ENCODE measurements at regions not wholly inside any gene's neighbourhood (a gene's known extent, or its start where the extent isn't known, plus 50 kb on each side); places are given as distances from the start of the nearest gene placed in this dataset.

DNA sequence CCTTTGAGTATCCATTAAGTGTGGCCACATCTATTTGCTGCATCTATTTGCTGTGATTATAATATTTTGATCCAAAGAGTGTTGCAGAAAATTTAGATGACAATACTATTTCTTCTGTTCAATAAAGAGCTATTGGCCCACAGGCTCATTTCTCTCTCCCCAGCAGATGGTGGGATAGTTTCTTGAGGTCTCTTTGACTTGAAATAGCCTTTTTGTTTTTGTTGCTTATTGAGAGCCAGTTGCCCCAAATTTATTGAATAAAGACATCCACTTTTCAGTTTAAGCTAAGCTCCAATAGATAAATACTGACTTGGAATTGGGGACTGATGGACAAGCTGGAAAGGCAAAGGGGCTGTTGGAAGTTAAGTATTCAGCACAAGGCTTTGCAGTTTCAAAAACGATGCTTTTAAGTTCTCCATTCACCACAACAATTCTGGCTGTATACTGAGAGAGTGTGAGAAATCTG lies 290.1 kb upstream of the MPDZ start:
- no peak overlapping the region for H3K27ac ChIP-seq (ENCODE audit: low read depth, low read length)
- H4K20me1 ChIP-seq (ENCODE audit: insufficient read depth, low read length) = no peaks in the 10 kb centered on the region
- H3K9me3 ChIP-seq (ENCODE audit: low read depth, low read length) = no peaks in the 10 kb centered on the region
- H3K4me3 ChIP-seq (ENCODE audit: insufficient read depth, low read length) = no peak overlapping the region
- no peaks in the 10 kb centered on the region for H3K36me3 ChIP-seq (ENCODE audit: insufficient read depth, low read length)
- no peak overlapping the region for H3K4me2 ChIP-seq (ENCODE audit: insufficient read depth, low read length)
- H3K27me3 ChIP-seq (ENCODE audit: insufficient read depth, low read length) = no peaks in the 10 kb centered on the region
- H2AFZ ChIP-seq (ENCODE audit: low read length) = no peak overlapping the region
- no peak for DNase-seq (ENCODE audit: insufficient read length, low spot score, missing footprints)
- TF ChIP-seq, protein P1, sequence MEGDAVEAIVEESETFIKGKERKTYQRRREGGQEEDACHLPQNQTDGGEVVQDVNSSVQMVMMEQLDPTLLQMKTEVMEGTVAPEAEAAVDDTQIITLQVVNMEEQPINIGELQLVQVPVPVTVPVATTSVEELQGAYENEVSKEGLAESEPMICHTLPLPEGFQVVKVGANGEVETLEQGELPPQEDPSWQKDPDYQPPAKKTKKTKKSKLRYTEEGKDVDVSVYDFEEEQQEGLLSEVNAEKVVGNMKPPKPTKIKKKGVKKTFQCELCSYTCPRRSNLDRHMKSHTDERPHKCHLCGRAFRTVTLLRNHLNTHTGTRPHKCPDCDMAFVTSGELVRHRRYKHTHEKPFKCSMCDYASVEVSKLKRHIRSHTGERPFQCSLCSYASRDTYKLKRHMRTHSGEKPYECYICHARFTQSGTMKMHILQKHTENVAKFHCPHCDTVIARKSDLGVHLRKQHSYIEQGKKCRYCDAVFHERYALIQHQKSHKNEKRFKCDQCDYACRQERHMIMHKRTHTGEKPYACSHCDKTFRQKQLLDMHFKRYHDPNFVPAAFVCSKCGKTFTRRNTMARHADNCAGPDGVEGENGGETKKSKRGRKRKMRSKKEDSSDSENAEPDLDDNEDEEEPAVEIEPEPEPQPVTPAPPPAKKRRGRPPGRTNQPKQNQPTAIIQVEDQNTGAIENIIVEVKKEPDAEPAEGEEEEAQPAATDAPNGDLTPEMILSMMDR (IDR thresholded peaks at IDR 0.05; ENCODE audit: extremely low read depth, low read depth, low read length) = no peak
- H3K79me2 ChIP-seq (ENCODE audit: insufficient read depth, low read length) = no peaks in the 10 kb centered on the region
- H3K4me1 ChIP-seq (ENCODE audit: insufficient read depth, low read length) = peaks cover 14% of the 10 kb centered on the region

DNA sequence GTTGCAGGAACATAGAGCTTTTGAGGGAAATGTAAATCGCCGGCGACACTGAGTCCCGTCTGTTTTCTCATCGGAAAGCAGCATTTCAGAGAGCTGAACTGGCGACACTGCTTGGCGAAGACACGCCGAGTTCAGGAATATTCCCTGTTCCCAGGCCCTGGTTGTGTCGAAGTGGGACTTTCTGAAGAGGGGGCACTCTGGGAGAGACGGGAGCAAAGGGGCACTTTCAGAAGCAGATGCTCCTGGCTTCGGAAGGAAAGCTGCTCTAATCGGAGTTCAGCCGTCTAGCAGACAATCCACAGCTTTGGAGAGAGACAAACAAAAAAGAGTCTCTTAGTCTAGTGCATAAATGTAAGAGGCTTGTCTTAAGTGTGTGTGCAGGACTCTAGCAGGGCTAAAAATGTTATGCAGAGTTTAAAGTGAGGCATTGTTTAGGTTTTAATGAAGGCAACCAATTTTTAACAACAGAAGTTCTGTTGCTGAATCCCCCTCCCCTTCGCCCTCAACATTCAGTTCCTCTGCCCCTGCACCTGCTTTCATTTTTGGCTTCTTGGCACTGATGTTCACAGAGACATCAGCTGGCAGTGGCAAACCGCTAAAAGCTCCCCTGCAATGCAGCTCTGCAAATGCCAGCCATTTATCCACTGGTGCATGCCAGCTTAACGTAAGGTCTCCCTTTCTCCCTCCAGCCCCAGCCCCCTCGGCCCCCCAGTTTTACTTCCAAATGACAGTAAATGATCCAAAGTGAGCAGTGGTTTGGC lies 289.5 kb upstream of the MPDZ start:
- H3K27me3 ChIP-seq (ENCODE audit: insufficient read depth, low read length) = no peaks in the 10 kb centered on the region
- H2AFZ ChIP-seq (ENCODE audit: low read length) = peak overlapping the region; percentile 76
- H4K20me1 ChIP-seq (ENCODE audit: insufficient read depth, low read length) = no peaks in the 10 kb centered on the region
- H3K4me1 ChIP-seq (ENCODE audit: insufficient read depth, low read length) = peaks cover 14% of the 10 kb centered on the region
- H3K4me2 ChIP-seq (ENCODE audit: insufficient read depth, low read length) = peak overlapping the region; percentile 83
- no peaks in the 10 kb centered on the region for H3K36me3 ChIP-seq (ENCODE audit: insufficient read depth, low read length)
- no peaks in the 10 kb centered on the region for H3K9me3 ChIP-seq (ENCODE audit: low read depth, low read length)
- TF ChIP-seq, protein P1 (IDR thresholded peaks at IDR 0.05; ENCODE audit: extremely low read depth, low read depth, low read length) = no peak
- DNase-seq (ENCODE audit: insufficient read length, low spot score, missing footprints) = peak; percentile 13
- H3K4me3 ChIP-seq (ENCODE audit: insufficient read depth, low read length) = peak overlapping the region; percentile 67
- peak overlapping the region; percentile 7 for H3K27ac ChIP-seq (ENCODE audit: low read depth, low read length)
- no peaks in the 10 kb centered on the region for H3K79me2 ChIP-seq (ENCODE audit: insufficient read depth, low read length)

DNA sequence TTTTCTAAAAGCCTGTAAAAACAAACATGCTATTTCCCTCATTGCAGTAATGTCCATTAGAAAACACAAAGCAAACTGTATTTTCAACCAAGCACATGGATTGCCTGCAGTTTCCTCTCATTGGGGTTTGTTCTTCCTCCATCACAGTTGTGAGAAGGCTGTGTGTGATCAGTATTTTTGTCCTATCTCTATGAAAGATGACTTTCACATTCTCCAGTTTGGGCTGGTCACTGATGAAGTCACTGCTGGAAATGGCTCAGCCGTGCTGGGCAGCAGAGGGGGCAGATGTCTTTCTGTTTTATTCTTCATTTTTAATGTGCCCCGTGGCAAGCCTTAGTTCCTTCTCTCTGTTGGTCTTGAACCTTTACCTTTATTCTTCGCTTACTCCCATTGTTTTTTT lies 288.9 kb upstream of the MPDZ start:
- H3K9me3 ChIP-seq (ENCODE audit: low read depth, low read length) = no peaks in the 10 kb centered on the region
- no peaks in the 10 kb centered on the region for H3K27me3 ChIP-seq (ENCODE audit: insufficient read depth, low read length)
- peak; percentile 36 for DNase-seq (ENCODE audit: insufficient read length, low spot score, missing footprints)
- TF ChIP-seq, protein P1 (IDR thresholded peaks at IDR 0.05; ENCODE audit: extremely low read depth, low read depth, low read length) = no peak
- H4K20me1 ChIP-seq (ENCODE audit: insufficient read depth, low read length) = no peaks in the 10 kb centered on the region
- H3K4me3 ChIP-seq (ENCODE audit: insufficient read depth, low read length) = peak overlapping the region; percentile 67
- peaks cover 14% of the 10 kb centered on the region for H3K4me1 ChIP-seq (ENCODE audit: insufficient read depth, low read length)
- no peaks in the 10 kb centered on the region for H3K36me3 ChIP-seq (ENCODE audit: insufficient read depth, low read length)
- H2AFZ ChIP-seq (ENCODE audit: low read length) = peak overlapping the region; percentile 76
- no peaks in the 10 kb centered on the region for H3K79me2 ChIP-seq (ENCODE audit: insufficient read depth, low read length)
- H3K4me2 ChIP-seq (ENCODE audit: insufficient read depth, low read length) = peak overlapping the region; percentile 83
- H3K27ac ChIP-seq (ENCODE audit: low read depth, low read length) = peak overlapping the region; percentile 7

DNA sequence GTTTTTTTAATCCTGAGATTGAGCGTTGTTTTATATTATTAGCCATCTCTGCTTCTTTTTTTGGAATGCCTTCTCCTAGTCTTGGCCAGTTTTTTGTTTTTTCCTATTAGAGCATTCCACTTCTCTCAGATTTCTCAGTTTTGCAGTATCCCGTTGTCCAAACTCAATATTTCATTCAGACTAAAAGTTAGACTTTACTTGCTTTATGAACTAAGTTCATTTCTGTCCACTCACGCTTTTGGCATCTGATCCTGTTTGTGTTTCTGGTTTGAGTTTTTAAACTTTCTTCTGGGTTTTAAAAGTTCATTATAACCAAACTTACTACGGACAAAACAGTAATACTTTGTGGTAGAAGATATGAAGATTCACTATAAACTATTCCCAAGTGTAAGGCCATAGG lies 288.3 kb upstream of the MPDZ start:
- no peaks in the 10 kb centered on the region for H4K20me1 ChIP-seq (ENCODE audit: insufficient read depth, low read length)
- H3K27me3 ChIP-seq (ENCODE audit: insufficient read depth, low read length) = no peaks in the 10 kb centered on the region
- peak overlapping the region; percentile 43 for H2AFZ ChIP-seq (ENCODE audit: low read length)
- peaks cover 14% of the 10 kb centered on the region for H3K4me1 ChIP-seq (ENCODE audit: insufficient read depth, low read length)
- TF ChIP-seq, protein P1 (IDR thresholded peaks at IDR 0.05; ENCODE audit: extremely low read depth, low read depth, low read length) = no peak
- peak overlapping the region; percentile 83 for H3K4me2 ChIP-seq (ENCODE audit: insufficient read depth, low read length)
- no peak overlapping the region for H3K4me3 ChIP-seq (ENCODE audit: insufficient read depth, low read length)
- H3K36me3 ChIP-seq (ENCODE audit: insufficient read depth, low read length) = no peaks in the 10 kb centered on the region
- DNase-seq (ENCODE audit: insufficient read length, low spot score, missing footprints) = no peak
- no peak overlapping the region for H3K27ac ChIP-seq (ENCODE audit: low read depth, low read length)
- H3K79me2 ChIP-seq (ENCODE audit: insufficient read depth, low read length) = no peaks in the 10 kb centered on the region
- no peaks in the 10 kb centered on the region for H3K9me3 ChIP-seq (ENCODE audit: low read depth, low read length)

Data from osteoblast (primary cell).